K562 (cell line): ENCODE measurements at regions not wholly inside any gene's neighbourhood (a gene's known extent, or its start where the extent isn't known, plus 50 kb on each side); places are given as distances from the start of the nearest gene placed in this dataset.

ENCODE experiments used
- ATAC-seq: fragments of 200-7000 bp; cut with Tn5 transposase; 3 replicates; pipeline ENCODE4 v1.9.1; 2020; ENCODE audit warnings: moderate library complexity
- BruUV-seq: library from RNA; stranded (reverse); fragments of 400-500 nt; replicated peaks from 2 replicates; lab custom pipeline; 2021; lab: Mats Ljungman, UMichigan
- CTCF ChIA-PET: fragments of 300-600 bp; formaldehyde crosslinking; extraction: SDS; loops from one replicate; lab custom pipeline; 2021; ENCODE audit warnings: low intra/inter-chr PET ratio; lab: Yijun Ruan, JAX
- POLR2A ChIA-PET: fragments of 300-600, 350-650 bp; sonication (Branson Sonifier 250); formaldehyde crosslinking; extraction: SDS; loops from one replicate; lab custom pipeline; 2021; ENCODE audit warnings: antibody characterized with exemption, inconsistent platforms; lab: Yijun Ruan, JAX
- DNase-seq, 4 experiments: peaks; one replicate each; pipeline versions ENCODE4 v3.0.0 to v3.0.0-alpha.2; 2011 to 2018; ENCODE audit warnings: low spot score in 3 of 4, mixed read lengths in 3 of 4; ENCODE audit errors: extremely low read depth in 1 of 4
- FAIRE-seq: peaks from 2 replicates; lab custom pipeline; 2011; peaks lifted over from hg19 to GRCh38; lab: Jason Lieb, UNC
- H2AFZ ChIP-seq: 2 replicates; pipeline ENCODE4 v1.6.0; 2011; ENCODE audit warnings: low read depth, low read length, control low read depth, inconsistent platforms
- H3K27ac ChIP-seq: fragments of 200-600 bp; 3 replicates; pipeline ENCODE4 v1.8.0; 2011; ENCODE audit warnings: low read depth, mild to moderate bottlenecking, control low read depth, inconsistent platforms, low read length, moderate library complexity, mixed read lengths; ENCODE audit errors: extremely low read depth
- H3K27me3 ChIP-seq, 2 experiments: fragments of 300-600 bp in 1 of 2; 2 replicates in 1 of 2; 3 replicates in 1 of 2; pipeline versions ENCODE4 v1.6.0 to v1.8.0; 2011; ENCODE audit warnings: inconsistent platforms in 2 of 2, low read length in 2 of 2, mild to moderate bottlenecking in 1 of 2, mixed read lengths in 1 of 2, moderate library complexity in 1 of 2; ENCODE audit not compliant: control insufficient read depth in 2 of 2, insufficient read depth in 2 of 2
- H3K36me3 ChIP-seq: fragments of 300-600 bp; 3 replicates; pipeline ENCODE4 v1.8.0; 2011; ENCODE audit warnings: mild to moderate bottlenecking, low read length, inconsistent platforms; ENCODE audit not compliant: control insufficient read depth, insufficient read depth
- H3K4me1 ChIP-seq, 2 experiments: fragments of 200-600 bp in 1 of 2; replicated peaks in 1 of 2; 2 replicates in 1 of 2; 3 replicates in 1 of 2; pipeline versions ENCODE4 v1.5.1 to v1.8.0; 2011; ENCODE audit warnings: inconsistent platforms in 2 of 2, low read length in 2 of 2, mild to moderate bottlenecking in 1 of 2, mixed read lengths in 1 of 2, moderate library complexity in 1 of 2; ENCODE audit not compliant: control insufficient read depth in 2 of 2, insufficient read depth in 2 of 2
- H3K4me2 ChIP-seq: 2 replicates; pipeline ENCODE4 v1.6.1; 2011; ENCODE audit warnings: low read length, control low read depth, inconsistent platforms, mixed read lengths; ENCODE audit not compliant: insufficient read depth
- H3K4me3 ChIP-seq: fragments of 200-600 bp; sonication (generic), shearing (Covaris generic); 2 replicates; pipeline ENCODE4 v1.5.1; 2016; ENCODE audit warnings: control low read depth, inconsistent platforms
- H3K79me2 ChIP-seq: fragments of 200-600 bp; 3 replicates; pipeline ENCODE4 v1.8.0; 2011; ENCODE audit warnings: low read length, inconsistent platforms; ENCODE audit not compliant: control insufficient read depth, insufficient read depth
- H3K9ac ChIP-seq, 2 experiments: 2 replicates each; pipeline versions ENCODE4 v1.6.0 to v1.6.1; 2011; ENCODE audit warnings: low read depth in 2 of 2, low read length in 2 of 2, control low read depth in 1 of 2, inconsistent platforms in 1 of 2, mild to moderate bottlenecking in 1 of 2, mixed read lengths in 1 of 2; ENCODE audit not compliant: insufficient read depth in 1 of 2
- H3K9me1 ChIP-seq: one replicate; pipeline ENCODE4 v1.6.0; 2011; ENCODE audit warnings: inconsistent platforms, mild to moderate bottlenecking, low read length, moderate library complexity; ENCODE audit not compliant: control insufficient read depth, insufficient read depth
- H3K9me3 ChIP-seq: replicated peaks from 2 replicates; pipeline ENCODE4 v1.5.1; 2011; ENCODE audit warnings: low read depth, low read length, inconsistent platforms; ENCODE audit not compliant: control insufficient read depth, insufficient read depth
- H4K20me1 ChIP-seq: replicated peaks from 2 replicates; pipeline ENCODE4 v1.6.1; 2011; ENCODE audit warnings: low read length, inconsistent platforms, mixed read lengths; ENCODE audit not compliant: control insufficient read depth, insufficient read depth
- CBX3 ChIP-seq, 2 experiments: IDR thresholded peaks; 1 replicate in 1 of 2; 2 replicates in 1 of 2; pipeline ENCODE4 v1.6.1; 2012; ENCODE audit warnings: inconsistent platforms in 2 of 2, low read length in 2 of 2, borderline replicate concordance in 1 of 2, control low read depth in 1 of 2
- CCAR2 ChIP-seq: fragments of 200-400 bp; formaldehyde crosslinking; IDR thresholded peaks from 2 replicates; pipeline ENCODE4 v1.6.1; 2017; ENCODE audit warnings: mild to moderate bottlenecking, low read depth, low read length
- FOXJ2 ChIP-seq: fragments of 200-800 bp; sonication (Bioruptor generic); IDR thresholded peaks from 2 replicates; pipeline ENCODE4 v1.6.1; 2016; ENCODE audit warnings: missing genetic modification characterization, missing compliant biosample characterization
- GATAD2B ChIP-seq: fragments of 450-650 bp; IDR thresholded peaks from 2 replicates; pipeline ENCODE4 v1.6.1; 2017; ENCODE audit warnings: mild to moderate bottlenecking, borderline replicate concordance
- HDAC1 ChIP-seq, 2 experiments: fragments of 450-650 bp; IDR thresholded peaks; 2 replicates each; pipeline ENCODE4 v1.6.1; 2016 to 2017; ENCODE audit warnings: inconsistent platforms in 1 of 2, mild to moderate bottlenecking in 1 of 2, moderate library complexity in 1 of 2
- MAZ ChIP-seq, 2 experiments: fragments of 450-650 bp in 1 of 2; sonication (generic) in 1 of 2; formaldehyde crosslinking; IDR thresholded peaks in 1 of 2; conservative IDR thresholded peaks in 1 of 2; 2 replicates each; pipeline versions ENCODE4 v1.4.0 to v1.5.0; 2020; ENCODE audit warnings: mild to moderate bottlenecking in 1 of 2, missing genetic modification reagents in 1 of 2
- NFE2L1 ChIP-seq: fragments of 450-650 bp; IDR thresholded peaks from 2 replicates; pipeline ENCODE4 v1.6.1; 2016; ENCODE audit warnings: missing genetic modification characterization, low read depth, mild to moderate bottlenecking, missing compliant biosample characterization, moderate library complexity, borderline replicate concordance
- PHB2 ChIP-seq: fragments of 450-650 bp; IDR thresholded peaks from 2 replicates; pipeline ENCODE4 v1.6.1; 2017; ENCODE audit warnings: low read depth
- RAD51 ChIP-seq: fragments of 450-650 bp; IDR thresholded peaks from 2 replicates; pipeline ENCODE4 v1.7.1; 2016; ENCODE audit warnings: low read depth, mild to moderate bottlenecking, borderline replicate concordance
- RB1 ChIP-seq: fragments of 450-650 bp; IDR thresholded peaks from 2 replicates; pipeline ENCODE4 v1.6.1; 2017; ENCODE audit warnings: low read depth, mild to moderate bottlenecking
- RBM22 ChIP-seq: fragments of 200-400 bp; formaldehyde crosslinking; IDR thresholded peaks from 2 replicates; pipeline ENCODE4 v1.6.1; 2018; ENCODE audit warnings: low read length, low read depth; ENCODE audit not compliant: poor library complexity, severe bottlenecking
- STAG1 ChIP-seq: sonication (generic); formaldehyde crosslinking; IDR thresholded peaks from 2 replicates; pipeline ENCODE4 v1.5.0; 2020; ENCODE audit warnings: missing genetic modification reagents, borderline replicate concordance
- STAT5A ChIP-seq: IDR thresholded peaks from 2 replicates; pipeline ENCODE4 v1.6.1; 2012; ENCODE audit warnings: low read length, inconsistent platforms, borderline replicate concordance
- THRA ChIP-seq: fragments of 450-650 bp; IDR thresholded peaks from 2 replicates; pipeline ENCODE4 v1.6.1; 2017; ENCODE audit warnings: mild to moderate bottlenecking, moderate library complexity
- XRCC4 ChIP-seq: IDR thresholded peaks from one replicate; pipeline ENCODE4 v1.6.1; 2011; ENCODE audit not compliant: insufficient read depth, insufficient read length; ENCODE audit errors: extremely low read depth
- ZBTB43 ChIP-seq: sonication (generic); formaldehyde crosslinking; IDR thresholded peaks from 2 replicates; pipeline ENCODE4 v1.8.0; 2023; ENCODE audit warnings: mild to moderate bottlenecking, missing genetic modification reagents
- ZNF143 ChIP-seq: sonication (generic); formaldehyde crosslinking; IDR thresholded peaks from 2 replicates; pipeline ENCODE4 v1.9.0; 2022; ENCODE audit warnings: mild to moderate bottlenecking, missing genetic modification reagents
- ZNF583 ChIP-seq: fragments of 250-450 bp; sonication (Bioruptor Pico); IDR thresholded peaks from 2 replicates; pipeline ENCODE4 v1.4.0; 2020
- ZNF639 ChIP-seq, 2 experiments: fragments of 200-800 bp in 1 of 2; sonication (Bioruptor generic) in 1 of 2; sonication (generic) in 1 of 2; formaldehyde crosslinking in 1 of 2; IDR thresholded peaks in 1 of 2; conservative IDR thresholded peaks in 1 of 2; 2 replicates each; pipeline versions ENCODE4 v1.5.0 to v1.6.1; 2016 to 2020; ENCODE audit warnings: missing compliant biosample characterization in 1 of 2, missing genetic modification characterization in 1 of 2, missing genetic modification reagents in 1 of 2
- ZNF785 ChIP-seq: fragments of 250-450 bp; sonication (Bioruptor Pico); IDR thresholded peaks from 2 replicates; pipeline ENCODE4 v1.4.0; 2020; ENCODE audit warnings: mild to moderate bottlenecking
- WGBS: fragments of 100-300 bp; shearing (Covaris generic); methylation state at CpG from one replicate; pipeline ENCODE4 v1.1.6; 2016; ENCODE audit warnings: low coverage, mixed read lengths; ENCODE audit not compliant: insufficient coverage; ENCODE audit errors: missing lambda C conversion rate; 5-methylcytosine and 5-hydroxymethylcytosine counted together
- in situ Hi-C: fragments of 300-500 bp; cut with MboI; formaldehyde crosslinking; loops from 4 replicates; pipeline ENCODE4 v1.15.0; 2018; ENCODE audit warnings: inconsistent platforms, mixed read lengths
- intact Hi-C: fragments of 100-400 bp; cut with micrococcal nuclease; formaldehyde crosslinking; loops from 2 replicates; pipeline ENCODE4 v1.14.2; 2022

GRCh38 chr5:99865159-99865558, 670.0 kb upstream of the FAM174A start (continued):
- TF ChIP-seq ZNF639 (CRISPR knock-in tag; conservative IDR thresholded peaks at IDR 0.05 in 1 of 2, IDR thresholded peaks at IDR 0.05 in 1 of 2) = no peak
- TF ChIP-seq RB1 = no peak
- TF ChIP-seq GATAD2B = no peak
- no peak for TF ChIP-seq ZBTB43
- no peak for TF ChIP-seq CBX3 (IDR thresholded peaks at IDR 0.05; ENCODE audit: borderline replicate concordance in 1 of 2, low read length in 2 of 2)
- no peak for TF ChIP-seq CCAR2
- no peak for TF ChIP-seq HDAC1 (IDR thresholded peaks at IDR 0.05)

- ATAC-seq = no peak
- intact Hi-C loops = no loop called here
- Histone ChIP-seq H3K9me3 (peaks cover 2% of the 10 kb centered on the region; the same call in 1 of the 2 replicates), H3K9me1 (no peaks in the 10 kb centered on the region), H3K4me3 (no peak overlapping the region), H4K20me1 (no peaks in the 10 kb centered on the region), H3K27me3 (no peaks in the 10 kb centered on the region), H3K36me3 (no peaks in the 10 kb centered on the region), H2AFZ (no peak overlapping the region), H3K79me2 (no peaks in the 10 kb centered on the region), H3K27ac (no peak overlapping the region), H3K4me2 (no peak overlapping the region), H3K4me1 (no peaks in the 10 kb centered on the region), H3K9ac (no peak overlapping the region)
- 0% methylated on average over 2 of the region's 4 CpGs for WGBS
- in situ Hi-C loops = no loop called here
- no TSS peak for BruUV-seq
- DNase-seq = no peak
- CTCF ChIA-PET = no interaction called here
- no peak for FAIRE-seq
- POLR2A ChIA-PET = no interaction called here
- TF ChIP-seq THRA (no peak), ZNF583 (CRISPR knock-in tag) (no peak), ZNF143 (CRISPR knock-in tag) (no peak), FOXJ2 (no peak), RBM22 (no peak), MAZ (CRISPR knock-in tag; conservative IDR thresholded peaks at IDR 0.05 in 1 of 2, IDR thresholded peaks at IDR 0.05 in 1 of 2) (no peak), PHB2 (no peak), STAT5A (no peak), RAD51 (no peak), XRCC4 (no peak), NFE2L1 (tag) (no peak), STAG1 (CRISPR knock-in tag) (no peak), ZNF785 (CRISPR knock-in tag) (no peak)
Measured at GRCh38 chr5:99835791-99836190, 699.4 kb upstream of the FAM174A start.
